ENCODE measurements at regions not wholly inside any gene's neighbourhood (a gene's known extent, or its start where the extent isn't known, plus 50 kb on each side); places are given as distances from the start of the nearest gene placed in this dataset.

DNA sequence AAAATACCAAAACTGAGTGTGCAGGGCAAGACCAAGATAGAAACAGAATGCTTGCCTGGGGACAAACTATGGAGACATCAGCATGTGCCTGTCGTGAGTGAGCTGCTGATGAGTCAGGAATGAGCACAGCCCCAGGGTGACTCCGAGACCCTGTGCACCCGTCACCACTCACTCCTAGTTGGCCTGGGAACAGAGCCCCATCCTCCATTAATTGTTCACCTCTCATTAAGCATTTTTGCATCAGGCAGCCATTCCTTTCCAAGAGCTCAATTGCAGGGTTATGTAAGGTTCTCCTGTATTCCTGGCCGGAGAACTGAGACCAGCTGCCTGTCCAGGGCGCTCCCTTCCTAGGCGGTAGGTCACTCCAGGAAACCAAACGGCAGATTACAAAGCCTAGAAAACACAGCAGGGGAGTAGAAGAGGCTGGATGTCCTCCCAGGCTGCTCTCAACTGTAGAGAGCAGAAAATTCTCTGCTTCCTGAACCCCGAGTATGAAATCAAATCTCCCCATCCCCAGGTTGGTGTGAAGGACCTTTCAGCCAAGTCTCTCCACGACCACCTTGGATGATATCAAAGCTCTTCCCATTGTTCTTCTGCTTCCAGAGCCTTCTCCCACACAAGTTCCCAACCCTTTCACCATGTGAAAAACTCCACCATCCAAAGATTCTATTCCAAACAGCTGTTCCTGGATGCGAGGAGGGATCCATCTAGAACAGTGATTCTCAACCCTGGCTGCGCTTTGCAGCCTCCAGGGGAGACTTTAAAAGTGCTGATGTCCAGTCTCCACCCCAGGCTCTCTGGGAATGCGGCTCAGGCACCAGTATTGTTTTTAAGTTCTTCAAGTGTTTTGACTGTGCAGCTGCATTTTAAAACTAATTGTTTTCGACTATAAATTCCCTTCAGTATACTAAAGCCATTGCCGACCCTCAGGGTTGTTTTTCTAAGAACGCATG is 532.6 kb upstream of the JARID2 start:
- TF ChIP-seq, protein P1, sequence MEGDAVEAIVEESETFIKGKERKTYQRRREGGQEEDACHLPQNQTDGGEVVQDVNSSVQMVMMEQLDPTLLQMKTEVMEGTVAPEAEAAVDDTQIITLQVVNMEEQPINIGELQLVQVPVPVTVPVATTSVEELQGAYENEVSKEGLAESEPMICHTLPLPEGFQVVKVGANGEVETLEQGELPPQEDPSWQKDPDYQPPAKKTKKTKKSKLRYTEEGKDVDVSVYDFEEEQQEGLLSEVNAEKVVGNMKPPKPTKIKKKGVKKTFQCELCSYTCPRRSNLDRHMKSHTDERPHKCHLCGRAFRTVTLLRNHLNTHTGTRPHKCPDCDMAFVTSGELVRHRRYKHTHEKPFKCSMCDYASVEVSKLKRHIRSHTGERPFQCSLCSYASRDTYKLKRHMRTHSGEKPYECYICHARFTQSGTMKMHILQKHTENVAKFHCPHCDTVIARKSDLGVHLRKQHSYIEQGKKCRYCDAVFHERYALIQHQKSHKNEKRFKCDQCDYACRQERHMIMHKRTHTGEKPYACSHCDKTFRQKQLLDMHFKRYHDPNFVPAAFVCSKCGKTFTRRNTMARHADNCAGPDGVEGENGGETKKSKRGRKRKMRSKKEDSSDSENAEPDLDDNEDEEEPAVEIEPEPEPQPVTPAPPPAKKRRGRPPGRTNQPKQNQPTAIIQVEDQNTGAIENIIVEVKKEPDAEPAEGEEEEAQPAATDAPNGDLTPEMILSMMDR (IDR thresholded peaks at IDR 0.05; ENCODE audit: poor library complexity, severe bottlenecking): no peak
- TF ChIP-seq EP300 (conservative IDR thresholded peaks at IDR 0.05; ENCODE audit: poor library complexity, severe bottlenecking) (no peak), SMC3 (conservative IDR thresholded peaks at IDR 0.05; ENCODE audit: poor library complexity) (no peak), EZH2 (IDR thresholded peaks at IDR 0.05; ENCODE audit: borderline replicate concordance, insufficient read depth, low read length, poor library complexity, severe bottlenecking) (no peak)
